GM23248 (cell line): ENCODE measurements at regions not wholly inside any gene's neighbourhood (a gene's known extent, or its start where the extent isn't known, plus 50 kb on each side); places are given as distances from the start of the nearest gene placed in this dataset.

Source experiments
- DNase-seq: peaks from one replicate; pipeline ENCODE4 v3.0.0-alpha.2; 2015
- H2AFZ ChIP-seq: fragments of 200-600 bp; sonication (generic); 2 replicates; pipeline ENCODE4 v1.6.1; 2016; ENCODE audit warnings: antibody characterized with exemption
- H3F3A ChIP-seq: fragments of 200-600 bp; sonication (generic); 2 replicates; pipeline ENCODE4 v1.6.1; 2016; ENCODE audit warnings: mild to moderate bottlenecking, antibody characterized with exemption, mixed run types; ENCODE audit not compliant: insufficient read depth
- H3K27ac ChIP-seq: fragments of 200-600 bp; sonication (generic); 2 replicates; pipeline ENCODE4 v1.5.1; 2016; ENCODE audit warnings: mild to moderate bottlenecking
- H3K27me3 ChIP-seq: fragments of 200-600 bp; sonication (generic); replicated peaks from 2 replicates; pipeline ENCODE4 v1.6.1; 2016; ENCODE audit warnings: mild to moderate bottlenecking; ENCODE audit not compliant: insufficient read depth
- H3K36me3 ChIP-seq: fragments of 200-600 bp; sonication (generic); 2 replicates; pipeline ENCODE4 v1.6.1; 2016; ENCODE audit warnings: low read depth, mild to moderate bottlenecking
- H3K4me1 ChIP-seq: fragments of 200-600 bp; sonication (generic); 2 replicates; pipeline ENCODE4 v1.6.1; 2016; ENCODE audit warnings: mild to moderate bottlenecking; ENCODE audit not compliant: insufficient read depth
- H3K4me2 ChIP-seq: fragments of 200-600 bp; sonication (generic); one replicate; pipeline ENCODE4 v1.6.1; 2016; ENCODE audit warnings: mild to moderate bottlenecking; ENCODE audit not compliant: unreplicated experiment
- H3K4me3 ChIP-seq: fragments of 200-600 bp; sonication (generic); 2 replicates; pipeline ENCODE4 v1.5.1; 2016; ENCODE audit warnings: mild to moderate bottlenecking
- H3K79me2 ChIP-seq: fragments of 200-600 bp; sonication (generic); 2 replicates; pipeline ENCODE4 v1.6.1; 2016; ENCODE audit warnings: mild to moderate bottlenecking; ENCODE audit not compliant: insufficient read depth
- H3K9ac ChIP-seq: fragments of 200-600 bp; sonication (generic); 2 replicates; pipeline ENCODE4 v1.6.1; 2016; ENCODE audit warnings: mild to moderate bottlenecking
- H3K9me2 ChIP-seq: fragments of 200-600 bp; sonication (generic); 2 replicates; pipeline ENCODE4 v1.6.1; 2016; ENCODE audit warnings: mixed run types, mild to moderate bottlenecking, moderate library complexity; ENCODE audit not compliant: insufficient read depth
- H3K9me3 ChIP-seq: fragments of 200-600 bp; sonication (generic); one replicate; pipeline ENCODE4 v1.6.1; 2017; ENCODE audit warnings: low read depth
- H4K20me1 ChIP-seq: fragments of 200-600 bp; sonication (generic); 2 replicates; pipeline ENCODE4 v1.6.0; 2016; ENCODE audit not compliant: insufficient read depth
- EZH2 ChIP-seq: fragments of 200-600 bp; sonication (generic); IDR thresholded peaks from 2 replicates; pipeline ENCODE4 v1.6.1; 2018; ENCODE audit warnings: antibody characterized with exemption, mild to moderate bottlenecking; ENCODE audit not compliant: insufficient read depth, poor library complexity, severe bottlenecking
- EZH2phosphoT487 ChIP-seq: fragments of 200-600 bp; sonication (generic); IDR thresholded peaks from 2 replicates; pipeline ENCODE4 v1.6.1; 2018; ENCODE audit warnings: antibody characterized with exemption, moderate library complexity, mild to moderate bottlenecking, low read depth; ENCODE audit not compliant: insufficient read depth
- WGBS, 2 experiments: methylation state at CpG; one replicate each; pipeline ENCODE4 v1.1.6; 2015 to 2017; ENCODE audit warnings: low lambda C conversion rate in 2 of 2, low coverage in 1 of 2; ENCODE audit errors: missing lambda C conversion rate in 2 of 2; 5-methylcytosine and 5-hydroxymethylcytosine counted together
- in situ Hi-C: fragments of 300-500 bp; cut with MboI; formaldehyde crosslinking; loops from 2 replicates; pipeline ENCODE4 v1.15.0; 2020

DNA sequence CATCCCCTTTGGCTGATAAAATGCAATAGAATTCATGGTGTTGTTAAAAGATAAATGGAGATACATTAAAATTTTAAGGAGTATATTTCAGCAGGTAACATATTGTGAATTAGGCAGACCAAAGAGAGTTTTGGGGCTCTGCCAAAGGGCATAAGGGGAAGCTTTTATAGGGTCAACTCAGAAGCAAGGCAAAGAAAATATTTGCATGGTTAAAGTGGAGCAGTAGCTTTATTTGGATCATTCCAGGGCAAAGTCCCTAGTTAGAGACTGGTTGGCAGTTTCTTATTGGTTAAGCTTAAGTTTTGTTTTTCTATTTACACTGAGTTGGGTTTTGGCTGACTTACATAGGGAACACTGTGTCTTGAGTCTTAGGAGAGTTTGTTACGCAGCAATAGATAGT, 75.1 kb upstream of the CA10 start:
- Histone ChIP-seq H3K27ac (no peak overlapping the region), H3K4me3 (no peak overlapping the region), H2AFZ (no peak overlapping the region), H3F3A (no peaks in the 10 kb centered on the region), H3K27me3 (no peaks in the 10 kb centered on the region), H3K4me2 (no peak overlapping the region), H3K9me2 (no peaks in the 10 kb centered on the region), H3K36me3 (no peaks in the 10 kb centered on the region), H3K79me2 (no peaks in the 10 kb centered on the region), H3K9ac (no peak overlapping the region), H4K20me1 (no peaks in the 10 kb centered on the region), H3K9me3 (no peaks in the 10 kb centered on the region), H3K4me1 (no peaks in the 10 kb centered on the region)
- in situ Hi-C loops = no loop called here
- no peak for TF ChIP-seq EZH2phosphoT487
- no peak for TF ChIP-seq EZH2
- no peak for DNase-seq
- WGBS, 2 experiments = 25 to 26% methylated on average over 1 of the region's 1 CpG

DNA sequence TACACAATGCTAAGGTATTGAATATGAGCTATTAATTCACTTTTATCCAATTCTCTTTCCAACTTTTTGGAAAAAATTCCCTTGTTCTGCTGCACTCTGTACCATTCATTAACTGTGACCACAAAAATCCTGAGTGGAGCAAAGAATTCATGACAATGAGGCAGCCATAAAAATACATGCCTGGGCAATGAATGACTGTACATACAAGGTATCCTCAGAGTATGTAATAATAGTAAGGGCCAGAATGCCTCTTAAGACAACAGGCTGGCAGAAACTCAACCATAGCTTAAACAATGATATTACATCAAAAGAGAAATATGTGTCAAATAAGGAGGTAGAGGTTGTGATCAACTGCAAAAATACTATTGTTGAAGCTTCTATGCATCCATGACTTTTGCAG, 74.7 kb upstream of the CA10 start:
- Histone ChIP-seq H3K4me3 (no peak overlapping the region), H3K36me3 (no peaks in the 10 kb centered on the region), H2AFZ (no peak overlapping the region), H3K9me3 (no peaks in the 10 kb centered on the region), H3K27me3 (no peaks in the 10 kb centered on the region), H3K9me2 (no peaks in the 10 kb centered on the region), H3K27ac (no peak overlapping the region), H3K9ac (no peak overlapping the region), H4K20me1 (no peaks in the 10 kb centered on the region), H3K79me2 (no peaks in the 10 kb centered on the region), H3K4me1 (no peaks in the 10 kb centered on the region), H3F3A (no peaks in the 10 kb centered on the region), H3K4me2 (no peak overlapping the region)
- in situ Hi-C loops = no loop called here
- DNase-seq = no peak
- TF ChIP-seq EZH2 = no peak
- TF ChIP-seq EZH2phosphoT487 = no peak

DNA sequence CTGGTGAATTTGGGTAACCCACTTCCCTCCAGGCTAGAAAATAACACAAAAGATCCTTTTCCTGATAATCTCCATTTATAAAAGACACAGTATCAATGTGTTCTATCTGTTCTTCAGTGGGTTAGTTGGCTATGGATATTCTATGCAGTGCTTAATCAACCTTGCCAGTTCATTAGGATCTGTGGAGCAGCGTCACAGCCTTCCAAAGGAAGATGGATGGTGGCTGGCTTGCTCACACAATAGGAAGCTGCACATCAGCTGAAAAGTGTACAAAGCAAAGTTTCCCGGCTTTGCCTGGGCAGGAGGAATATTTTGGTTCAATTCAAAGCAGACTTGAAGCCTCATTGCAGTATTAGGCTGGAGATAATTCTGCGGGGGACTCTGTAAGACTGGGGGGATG, 70.3 kb upstream of the CA10 start:
- no peak for TF ChIP-seq EZH2
- no peak for TF ChIP-seq EZH2phosphoT487
- H3F3A ChIP-seq = no peaks in the 10 kb centered on the region
- no peaks in the 10 kb centered on the region for H3K9me2 ChIP-seq
- no peaks in the 10 kb centered on the region for H3K4me1 ChIP-seq
- H3K27me3 ChIP-seq = no peaks in the 10 kb centered on the region
- in situ Hi-C loops = no loop called here
- no peaks in the 10 kb centered on the region for H3K79me2 ChIP-seq
- no peak overlapping the region for H3K4me3 ChIP-seq
- H3K27ac ChIP-seq = no peak overlapping the region
- H3K36me3 ChIP-seq = no peaks in the 10 kb centered on the region
- no peaks in the 10 kb centered on the region for H4K20me1 ChIP-seq
- no peak overlapping the region for H3K9ac ChIP-seq
- no peak overlapping the region for H2AFZ ChIP-seq
- no peaks in the 10 kb centered on the region for H3K9me3 ChIP-seq
- no peak overlapping the region for H3K4me2 ChIP-seq
- WGBS, 2 experiments = 12 to 17% methylated on average over 3 of the region's 3 CpGs
- no peak for DNase-seq

DNA sequence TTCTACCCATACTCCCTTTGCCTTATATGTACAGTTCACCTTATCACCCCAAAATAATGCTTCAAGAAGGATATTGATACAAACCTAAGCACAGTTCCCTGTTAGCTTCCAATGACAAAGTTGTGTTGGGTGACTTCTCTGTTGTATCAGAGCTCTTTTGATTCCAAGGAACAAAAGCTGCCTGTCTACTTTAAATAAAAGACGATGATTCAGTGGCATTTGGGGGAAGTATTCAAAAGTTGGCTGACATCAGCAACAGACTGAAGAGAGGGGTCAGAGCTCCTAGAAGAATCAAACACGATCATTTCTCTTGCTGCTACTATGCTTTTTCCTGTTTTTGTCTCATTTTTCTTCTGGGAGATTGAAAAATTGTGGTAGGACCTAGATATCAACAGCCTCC, 69.4 kb upstream of the CA10 start:
- Histone ChIP-seq H3F3A (no peaks in the 10 kb centered on the region), H3K79me2 (no peaks in the 10 kb centered on the region), H3K9me2 (no peaks in the 10 kb centered on the region), H3K27me3 (no peaks in the 10 kb centered on the region), H3K4me2 (no peak overlapping the region), H3K4me3 (no peak overlapping the region), H3K9ac (no peak overlapping the region), H3K9me3 (no peaks in the 10 kb centered on the region), H3K4me1 (no peaks in the 10 kb centered on the region), H3K36me3 (no peaks in the 10 kb centered on the region), H2AFZ (no peak overlapping the region), H4K20me1 (no peaks in the 10 kb centered on the region), H3K27ac (no peak overlapping the region)
- TF ChIP-seq EZH2 = no peak
- TF ChIP-seq EZH2phosphoT487 = no peak
- no peak for DNase-seq
- in situ Hi-C loops = no loop called here
- 10 to 16% methylated on average over 2 of the region's 2 CpGs for WGBS, 2 experiments

DNA sequence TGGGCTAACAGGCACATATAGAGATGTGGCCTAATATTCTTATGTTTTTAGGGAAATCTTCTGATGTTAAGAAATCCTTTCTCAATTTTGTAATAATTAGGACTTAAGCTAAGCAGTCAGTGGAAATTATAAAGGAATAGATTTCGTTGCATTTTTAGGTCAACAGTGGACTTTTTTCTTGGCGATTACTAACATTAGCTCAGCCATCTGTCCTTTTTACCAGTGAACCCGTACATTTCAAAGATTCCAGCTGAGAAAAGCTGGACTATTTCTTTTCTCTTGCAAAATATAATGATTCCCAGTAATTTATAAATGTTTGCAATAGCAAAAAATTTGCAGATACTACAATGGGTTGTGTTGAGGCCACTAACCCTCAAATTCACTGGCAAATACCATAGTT, 54.9 kb upstream of the CA10 start:
- H2AFZ ChIP-seq = no peak overlapping the region
- DNase-seq = no peak
- 7 to 12% methylated on average over 3 of the region's 3 CpGs for WGBS, 2 experiments
- no peak overlapping the region for H3K4me3 ChIP-seq
- no peaks in the 10 kb centered on the region for H3F3A ChIP-seq
- no peaks in the 10 kb centered on the region for H3K36me3 ChIP-seq
- H3K9me2 ChIP-seq = no peaks in the 10 kb centered on the region
- no peak overlapping the region for H3K27ac ChIP-seq
- no peaks in the 10 kb centered on the region for H3K4me1 ChIP-seq
- H3K79me2 ChIP-seq = no peaks in the 10 kb centered on the region
- H3K9me3 ChIP-seq = no peaks in the 10 kb centered on the region
- no peak for TF ChIP-seq EZH2phosphoT487
- TF ChIP-seq EZH2 = no peak
- H3K9ac ChIP-seq = no peak overlapping the region
- in situ Hi-C loops = no loop called here
- H4K20me1 ChIP-seq = no peaks in the 10 kb centered on the region
- H3K4me2 ChIP-seq = no peak overlapping the region
- H3K27me3 ChIP-seq = no peaks in the 10 kb centered on the region
